ENCODE measurements at regions not wholly inside any gene's neighbourhood (a gene's known extent, or its start where the extent isn't known, plus 50 kb on each side); places are given as distances from the start of the nearest gene placed in this dataset.

DNA sequence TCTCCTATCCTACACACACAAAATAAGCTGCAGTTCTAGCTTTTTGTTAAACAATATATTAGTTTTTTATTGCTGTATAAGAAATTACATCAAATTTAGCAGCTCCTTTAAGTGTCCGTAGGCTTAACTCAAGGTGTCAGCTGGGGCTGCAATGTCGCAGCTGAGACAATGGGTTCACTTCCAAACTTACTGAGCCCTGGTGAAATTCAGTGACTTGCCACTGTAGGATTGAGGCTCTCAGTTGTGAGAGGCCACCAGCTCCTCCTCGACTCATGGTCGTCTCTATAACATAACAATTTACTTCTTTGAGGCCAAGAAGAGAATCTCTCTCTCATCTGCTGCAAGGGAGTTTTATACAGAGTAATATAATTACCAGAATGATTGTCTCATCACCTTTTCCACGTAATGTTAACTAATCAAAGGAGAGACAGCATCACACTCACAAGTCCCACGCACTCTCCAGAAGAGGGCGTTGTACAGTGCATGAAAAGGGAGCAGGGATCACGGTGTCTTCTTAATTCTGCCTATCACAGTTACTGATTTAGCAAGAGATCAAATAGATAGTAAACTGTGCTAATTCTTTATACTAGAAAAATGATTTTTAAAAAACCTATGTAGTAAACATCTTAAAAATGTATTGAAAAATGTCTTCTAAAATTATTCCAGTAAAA is 735.6 kb upstream of the GBE1 start:
- intact Hi-C loops (cut with DNase I): no loop called here
- DNase-seq: no peak
- H3K4me1 ChIP-seq: no peaks in the 10 kb centered on the region
- H3K4me3 ChIP-seq: no peak overlapping the region
- no peaks in the 10 kb centered on the region for H3K27me3 ChIP-seq
- no peaks in the 10 kb centered on the region for H3K36me3 ChIP-seq
- TF ChIP-seq, protein P1, sequence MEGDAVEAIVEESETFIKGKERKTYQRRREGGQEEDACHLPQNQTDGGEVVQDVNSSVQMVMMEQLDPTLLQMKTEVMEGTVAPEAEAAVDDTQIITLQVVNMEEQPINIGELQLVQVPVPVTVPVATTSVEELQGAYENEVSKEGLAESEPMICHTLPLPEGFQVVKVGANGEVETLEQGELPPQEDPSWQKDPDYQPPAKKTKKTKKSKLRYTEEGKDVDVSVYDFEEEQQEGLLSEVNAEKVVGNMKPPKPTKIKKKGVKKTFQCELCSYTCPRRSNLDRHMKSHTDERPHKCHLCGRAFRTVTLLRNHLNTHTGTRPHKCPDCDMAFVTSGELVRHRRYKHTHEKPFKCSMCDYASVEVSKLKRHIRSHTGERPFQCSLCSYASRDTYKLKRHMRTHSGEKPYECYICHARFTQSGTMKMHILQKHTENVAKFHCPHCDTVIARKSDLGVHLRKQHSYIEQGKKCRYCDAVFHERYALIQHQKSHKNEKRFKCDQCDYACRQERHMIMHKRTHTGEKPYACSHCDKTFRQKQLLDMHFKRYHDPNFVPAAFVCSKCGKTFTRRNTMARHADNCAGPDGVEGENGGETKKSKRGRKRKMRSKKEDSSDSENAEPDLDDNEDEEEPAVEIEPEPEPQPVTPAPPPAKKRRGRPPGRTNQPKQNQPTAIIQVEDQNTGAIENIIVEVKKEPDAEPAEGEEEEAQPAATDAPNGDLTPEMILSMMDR (IDR thresholded peaks at IDR 0.05): no peak
- H3K9me3 ChIP-seq: no peaks in the 10 kb centered on the region
- no peak overlapping the region for H3K27ac ChIP-seq
- ATAC-seq: no peak

DNA sequence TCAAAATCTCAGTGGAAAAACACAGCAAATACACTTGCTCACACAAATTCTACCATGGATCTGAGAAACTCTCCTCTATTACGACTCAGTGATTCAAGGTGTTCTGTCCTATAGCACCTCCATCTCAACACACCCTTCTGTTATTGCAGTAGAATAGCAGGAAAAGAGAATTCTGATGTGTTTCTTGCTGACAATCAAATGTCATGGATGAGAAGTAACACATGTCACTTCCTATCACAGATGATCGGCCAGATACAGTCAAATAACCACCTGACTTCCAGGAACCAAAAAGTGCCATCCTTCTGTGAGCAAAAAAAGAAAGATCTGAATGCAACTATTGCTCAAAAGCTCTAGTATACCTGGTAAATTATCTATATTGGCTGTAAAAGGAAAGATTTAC is 734.2 kb upstream of the GBE1 start:
- Histone ChIP-seq H3K27me3 (no peaks in the 10 kb centered on the region), H3K9me3 (no peaks in the 10 kb centered on the region), H3K36me3 (no peaks in the 10 kb centered on the region), H3K4me1 (no peaks in the 10 kb centered on the region), H3K4me3 (no peak overlapping the region), H3K27ac (no peak overlapping the region)
- intact Hi-C loops (cut with DNase I): no loop called here
- TF ChIP-seq, protein P1 (IDR thresholded peaks at IDR 0.05): no peak
- ATAC-seq: no peak
- no peak for DNase-seq

DNA sequence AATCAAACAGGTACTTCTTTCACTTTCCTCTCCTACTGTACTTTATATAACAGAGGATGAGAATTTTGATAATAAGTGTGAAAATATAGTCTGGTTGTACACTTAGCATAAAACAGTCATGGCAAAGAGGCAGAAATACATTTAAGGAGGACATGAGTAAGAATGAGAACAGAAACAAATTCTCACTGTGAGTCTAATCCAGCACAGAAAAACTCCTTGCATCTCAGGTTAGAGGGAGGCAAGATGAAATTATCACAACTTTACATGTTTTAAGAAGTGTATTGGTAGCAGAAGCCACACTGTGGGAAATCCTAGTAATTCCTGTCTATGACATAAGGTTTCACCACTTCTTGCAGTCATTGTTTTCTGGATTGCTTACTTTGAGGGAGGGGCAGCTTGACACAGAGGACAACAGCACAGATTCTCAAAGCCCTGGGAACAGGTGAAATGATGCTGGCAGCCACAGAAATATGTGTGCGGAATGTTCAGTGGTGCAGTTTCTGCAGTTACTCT is 733.6 kb upstream of the GBE1 start:
- TF ChIP-seq, protein P1 (IDR thresholded peaks at IDR 0.05): no peak
- ATAC-seq (no peak), DNase-seq (no peak)
- Histone ChIP-seq H3K4me3 (no peak overlapping the region), H3K36me3 (no peaks in the 10 kb centered on the region), H3K4me1 (no peaks in the 10 kb centered on the region), H3K27ac (no peak overlapping the region), H3K9me3 (no peaks in the 10 kb centered on the region), H3K27me3 (no peaks in the 10 kb centered on the region)
- intact Hi-C loops (cut with DNase I): no loop called here

DNA sequence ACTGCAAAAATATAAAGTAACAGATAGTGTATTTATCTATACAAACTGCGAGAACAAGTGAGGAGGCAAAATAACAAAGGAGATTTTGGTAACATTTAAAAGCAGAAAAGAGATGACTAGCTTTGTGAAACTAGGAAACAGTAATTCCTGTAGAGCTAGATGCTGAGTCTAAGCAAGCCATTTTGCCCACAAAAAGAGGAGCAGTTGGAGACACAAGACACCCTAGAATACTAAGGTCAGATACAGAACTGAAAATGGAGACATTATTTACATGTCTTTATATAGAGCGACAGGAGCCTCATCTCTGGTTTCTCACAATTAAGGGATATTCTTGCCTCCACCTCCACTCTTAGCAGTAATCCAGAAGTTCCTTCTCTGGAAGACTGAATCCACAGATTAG is 732.4 kb upstream of the GBE1 start:
- no peak for DNase-seq
- intact Hi-C loops (cut with DNase I): no loop called here
- Histone ChIP-seq H3K4me1 (no peaks in the 10 kb centered on the region), H3K27me3 (no peaks in the 10 kb centered on the region), H3K27ac (no peak overlapping the region), H3K9me3 (no peaks in the 10 kb centered on the region), H3K36me3 (no peaks in the 10 kb centered on the region), H3K4me3 (no peak overlapping the region)
- ATAC-seq: no peak
- TF ChIP-seq, protein P1 (IDR thresholded peaks at IDR 0.05): no peak

DNA sequence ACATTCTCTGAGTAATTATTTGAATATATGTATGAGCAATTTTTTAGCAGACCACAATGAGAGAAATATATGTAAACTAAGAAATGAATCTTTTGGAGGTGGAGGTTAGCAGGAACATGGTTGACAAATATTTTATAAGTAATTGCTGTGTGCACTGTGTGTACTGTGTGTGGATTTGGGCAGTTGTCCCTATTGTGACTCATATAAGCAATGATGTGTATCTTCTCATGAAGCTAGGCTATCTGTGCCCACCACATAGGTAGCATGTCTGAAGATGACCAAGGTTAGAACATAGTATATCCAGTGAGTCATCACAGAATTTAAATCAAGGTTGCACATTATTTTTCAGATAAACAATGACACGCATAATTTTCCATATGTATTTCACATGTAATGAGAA is 713.9 kb upstream of the GBE1 start:
- TF ChIP-seq, protein P1 (IDR thresholded peaks at IDR 0.05): no peak
- H3K27me3 ChIP-seq: no peaks in the 10 kb centered on the region
- ATAC-seq: no peak

More for the DNA sequence above, 713.9 kb upstream of the GBE1 start:
- H3K36me3 ChIP-seq: no peaks in the 10 kb centered on the region
- H3K27ac ChIP-seq: no peak overlapping the region
- DNase-seq: no peak
- intact Hi-C loops (cut with DNase I): no loop called here
- H3K4me3 ChIP-seq: no peak overlapping the region
- H3K4me1 ChIP-seq: no peaks in the 10 kb centered on the region
- H3K9me3 ChIP-seq: peaks cover 0 to 12% of the 10 kb centered on the region in 2 donors

All from left lung (tissue), 4 donors.